PC-3 (cell line): ENCODE measurements at regions not wholly inside any gene's neighbourhood (a gene's known extent, or its start where the extent isn't known, plus 50 kb on each side); places are given as distances from the start of the nearest gene placed in this dataset.

Source experiments
- ATAC-seq: fragments of 200-7000 bp; cut with Tn5 transposase; 2 replicates; pipeline ENCODE4 v1.9.1; 2020; ENCODE audit warnings: mild to moderate bottlenecking, moderate library complexity
- BruUV-seq: library from RNA; stranded (reverse); fragments of 400-500 nt; replicated peaks from 2 replicates; lab custom pipeline; 2021; lab: Mats Ljungman, UMichigan
- CTCF ChIA-PET: fragments of 300-600 bp; sonication (Branson Sonifier 250); formaldehyde crosslinking; loops from one replicate; lab custom pipeline; 2022; ENCODE audit warnings: antibody characterized with exemption; lab: Charles Lee
- POLR2A ChIA-PET: fragments of 300-600 bp; sonication (Branson Sonifier 250); formaldehyde crosslinking; loops from one replicate; lab custom pipeline; 2022; ENCODE audit warnings: antibody characterized with exemption; ENCODE audit not compliant: unreplicated experiment; lab: Charles Lee
- DNase-seq: peaks from one replicate; pipeline ENCODE4 v3.0.0-alpha.2; 2015
- H2AFZ ChIP-seq: fragments of 300-600 bp; sonication (generic); 2 replicates; pipeline ENCODE4 v1.6.0; 2016; ENCODE audit warnings: antibody characterized with exemption, low read length
- H3F3A ChIP-seq: fragments of 300-600 bp; sonication (generic); one replicate; pipeline ENCODE4 v1.6.0; 2017; ENCODE audit warnings: antibody characterized with exemption, low read length, control low read depth, mild to moderate bottlenecking; ENCODE audit not compliant: unreplicated experiment
- H3K27ac ChIP-seq: fragments of 300-600 bp; sonication (generic); 2 replicates; pipeline ENCODE4 v1.5.1; 2016; ENCODE audit warnings: mild to moderate bottlenecking, low read length
- H3K27me3 ChIP-seq: fragments of 300-600 bp; sonication (generic); 2 replicates; pipeline ENCODE4 v1.6.1; 2016; ENCODE audit warnings: low read length, mixed read lengths
- H3K36me3 ChIP-seq: fragments of 300-600 bp; sonication (generic); 2 replicates; pipeline ENCODE4 v1.6.1; 2016; ENCODE audit warnings: low read depth, mixed run types, low read length, mixed read lengths
- H3K4me1 ChIP-seq: fragments of 300-600 bp; sonication (generic); 2 replicates; pipeline ENCODE4 v1.5.1; 2016; ENCODE audit warnings: low read length; ENCODE audit not compliant: insufficient read depth
- H3K4me2 ChIP-seq: fragments of 300-600 bp; sonication (generic); 2 replicates; pipeline ENCODE4 v1.6.0; 2016; ENCODE audit warnings: low read length
- H3K4me3 ChIP-seq: fragments of 300-600 bp; sonication (generic); 2 replicates; pipeline ENCODE4 v1.5.1; 2016; ENCODE audit warnings: mild to moderate bottlenecking, low read length, mixed read lengths
- H3K79me2 ChIP-seq: fragments of 300-600 bp; sonication (generic); 2 replicates; pipeline ENCODE4 v1.6.1; 2017; ENCODE audit warnings: low read length, mixed read lengths
- H3K9ac ChIP-seq: fragments of 300-600 bp; sonication (generic); 2 replicates; pipeline ENCODE4 v1.6.0; 2016; ENCODE audit warnings: mild to moderate bottlenecking, low read length
- H3K9me2 ChIP-seq: fragments of 300-600 bp; sonication (generic); replicated peaks from 2 replicates; pipeline ENCODE4 v1.6.1; 2016; ENCODE audit warnings: mixed run types, low read length, mixed read lengths
- H3K9me3 ChIP-seq: fragments of 300-600 bp; sonication (generic); 2 replicates; pipeline ENCODE4 v1.6.1; 2016; ENCODE audit warnings: low read length, mixed read lengths
- H4K20me1 ChIP-seq: fragments of 300-600 bp; sonication (generic); 2 replicates; pipeline ENCODE4 v1.6.1; 2016; ENCODE audit warnings: low read length, mixed read lengths
- EZH2 ChIP-seq: fragments of 300-600 bp; sonication (generic); IDR thresholded peaks from one replicate; pipeline ENCODE4 v1.6.1; 2017; ENCODE audit warnings: antibody characterized with exemption, mild to moderate bottlenecking, low read length; ENCODE audit not compliant: unreplicated experiment
- EZH2phosphoT487 ChIP-seq: fragments of 300-600 bp; sonication (generic); IDR thresholded peaks from 2 replicates; pipeline ENCODE4 v1.6.1; 2018; ENCODE audit warnings: mild to moderate bottlenecking, antibody characterized with exemption, low read length, borderline replicate concordance
- intact Hi-C: fragments of 100-400 bp; cut with micrococcal nuclease; formaldehyde crosslinking; loops from 2 replicates; pipeline ENCODE4 v1.9.0; 2023
- TF ChIP-seq, protein P1 (sequence below): fragments of 300-600 bp; sonication (generic); conservative IDR thresholded peaks from 2 replicates; pipeline ENCODE4 v1.5.1; 2017; ENCODE audit warnings: antibody characterized with exemption, low read depth, mild to moderate bottlenecking, low read length

DNA sequence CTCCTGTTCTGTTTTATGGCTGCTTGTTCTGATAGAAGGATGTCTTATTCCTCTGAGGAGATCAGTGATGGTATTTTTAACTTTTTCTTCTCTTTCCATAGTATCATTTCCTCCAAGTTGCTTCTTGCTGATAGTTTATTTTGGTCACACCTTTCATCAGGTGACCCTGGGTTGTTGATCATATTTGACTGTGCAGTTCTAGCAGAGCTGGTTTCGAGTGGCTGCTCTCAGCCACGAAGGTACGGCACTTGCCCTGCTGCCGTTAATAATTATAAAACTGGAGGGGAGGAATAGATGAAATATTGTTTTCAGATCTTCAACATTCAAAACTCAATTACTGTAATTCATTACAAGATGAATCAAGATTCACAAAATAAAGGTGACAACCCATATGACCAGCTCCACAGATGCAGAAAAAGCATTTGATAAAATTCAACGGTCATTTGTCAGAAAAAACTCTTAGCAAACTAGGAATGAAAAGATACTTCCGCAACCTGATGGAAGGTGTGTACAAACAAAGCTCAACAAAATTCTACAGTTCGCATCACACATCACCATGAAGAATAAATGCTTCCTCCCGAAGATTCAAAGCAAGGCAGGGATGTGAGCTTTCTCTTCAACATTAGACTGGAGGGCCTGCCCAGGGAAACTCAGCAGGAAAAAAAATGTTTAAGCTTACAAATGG is 59.2 kb upstream of the RTL6 start:
- no peak overlapping the region for H3K4me3 ChIP-seq
- no peaks in the 10 kb centered on the region for H3K79me2 ChIP-seq
- ATAC-seq (no peak), DNase-seq (no peak)
- H3K9me2 ChIP-seq = no peaks in the 10 kb centered on the region
- H3K4me1 ChIP-seq = peaks cover 4% of the 10 kb centered on the region; the same call in 1 of the 2 replicates
- TF ChIP-seq EZH2 (no peak), EZH2phosphoT487 (no peak)
- TF ChIP-seq, protein P1, sequence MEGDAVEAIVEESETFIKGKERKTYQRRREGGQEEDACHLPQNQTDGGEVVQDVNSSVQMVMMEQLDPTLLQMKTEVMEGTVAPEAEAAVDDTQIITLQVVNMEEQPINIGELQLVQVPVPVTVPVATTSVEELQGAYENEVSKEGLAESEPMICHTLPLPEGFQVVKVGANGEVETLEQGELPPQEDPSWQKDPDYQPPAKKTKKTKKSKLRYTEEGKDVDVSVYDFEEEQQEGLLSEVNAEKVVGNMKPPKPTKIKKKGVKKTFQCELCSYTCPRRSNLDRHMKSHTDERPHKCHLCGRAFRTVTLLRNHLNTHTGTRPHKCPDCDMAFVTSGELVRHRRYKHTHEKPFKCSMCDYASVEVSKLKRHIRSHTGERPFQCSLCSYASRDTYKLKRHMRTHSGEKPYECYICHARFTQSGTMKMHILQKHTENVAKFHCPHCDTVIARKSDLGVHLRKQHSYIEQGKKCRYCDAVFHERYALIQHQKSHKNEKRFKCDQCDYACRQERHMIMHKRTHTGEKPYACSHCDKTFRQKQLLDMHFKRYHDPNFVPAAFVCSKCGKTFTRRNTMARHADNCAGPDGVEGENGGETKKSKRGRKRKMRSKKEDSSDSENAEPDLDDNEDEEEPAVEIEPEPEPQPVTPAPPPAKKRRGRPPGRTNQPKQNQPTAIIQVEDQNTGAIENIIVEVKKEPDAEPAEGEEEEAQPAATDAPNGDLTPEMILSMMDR = no peak
- ChIA-PET POLR2A (no interaction called here), CTCF (no interaction called here)
- no peaks in the 10 kb centered on the region for H3K36me3 ChIP-seq
- H4K20me1 ChIP-seq = no peaks in the 10 kb centered on the region
- no peak overlapping the region for H2AFZ ChIP-seq
- no peak overlapping the region for H3K9ac ChIP-seq
- intact Hi-C loops = no loop called here
- no peak overlapping the region for H3K27ac ChIP-seq
- no peaks in the 10 kb centered on the region for H3F3A ChIP-seq
- BruUV-seq = no TSS peak
- H3K27me3 ChIP-seq = no peaks in the 10 kb centered on the region
- no peak overlapping the region for H3K4me2 ChIP-seq
- H3K9me3 ChIP-seq = no peaks in the 10 kb centered on the region

DNA sequence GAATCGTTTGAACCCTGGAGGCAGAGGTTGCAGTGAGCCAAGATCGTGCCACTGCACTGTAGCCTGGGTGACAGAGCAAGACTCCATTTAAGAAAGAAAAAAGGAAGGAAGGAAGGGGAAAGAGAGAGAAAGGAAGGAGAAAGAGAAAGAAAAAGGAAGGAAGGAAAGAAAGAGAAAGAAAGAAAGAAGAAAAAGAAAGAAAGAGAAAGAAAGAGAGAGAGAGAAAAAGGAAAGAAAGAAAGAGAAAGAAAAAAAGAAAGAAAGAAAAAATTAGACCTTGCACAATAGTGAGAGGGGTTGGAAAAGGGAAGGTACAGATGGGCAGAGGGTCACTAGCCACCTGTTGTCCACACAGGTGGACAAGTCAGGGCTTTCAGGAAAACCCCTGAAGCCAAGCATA is 57.6 kb upstream of the RTL6 start:
- Histone ChIP-seq H3K9ac (no peak overlapping the region), H3K27ac (no peak overlapping the region), H3K27me3 (no peaks in the 10 kb centered on the region), H3K4me1 (peaks cover 13% of the 10 kb centered on the region), H4K20me1 (no peaks in the 10 kb centered on the region), H2AFZ (no peak overlapping the region), H3K9me2 (no peaks in the 10 kb centered on the region), H3K4me3 (no peak overlapping the region), H3K36me3 (no peaks in the 10 kb centered on the region), H3K4me2 (no peak overlapping the region), H3K79me2 (no peaks in the 10 kb centered on the region), H3K9me3 (no peaks in the 10 kb centered on the region), H3F3A (no peaks in the 10 kb centered on the region)
- intact Hi-C loops = no loop called here
- no peak for DNase-seq
- no TSS peak for BruUV-seq
- POLR2A ChIA-PET = no interaction called here
- TF ChIP-seq EZH2 = no peak
- TF ChIP-seq, protein P1 = no peak
- no peak for TF ChIP-seq EZH2phosphoT487
- ATAC-seq = no peak
- CTCF ChIA-PET = no interaction called here

DNA sequence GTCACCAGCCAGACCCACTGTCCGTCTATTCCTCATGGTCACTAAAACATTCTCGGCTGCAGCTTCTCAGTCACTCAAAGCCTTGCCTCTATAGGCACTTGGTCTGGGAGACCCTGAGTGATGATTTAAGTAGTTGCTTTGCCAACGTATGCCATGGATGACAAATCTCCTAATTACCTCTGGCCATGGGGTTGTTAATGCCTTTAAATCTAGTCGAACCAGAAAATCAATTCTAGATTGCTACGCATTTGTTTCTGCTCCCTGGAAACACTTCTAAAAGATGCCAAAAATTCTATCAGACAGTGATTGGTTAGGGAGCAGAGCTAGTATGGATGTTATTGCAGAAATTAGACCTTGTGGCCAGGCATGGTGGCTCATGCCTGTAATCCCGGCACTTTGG is 57.0 kb upstream of the RTL6 start:
- no peaks in the 10 kb centered on the region for H3K36me3 ChIP-seq
- BruUV-seq = no TSS peak
- ATAC-seq (no peak), DNase-seq (no peak)
- no peaks in the 10 kb centered on the region for H3K79me2 ChIP-seq
- no peaks in the 10 kb centered on the region for H3K9me3 ChIP-seq
- H3K27ac ChIP-seq = no peak overlapping the region
- intact Hi-C loops = no loop called here
- ChIA-PET CTCF (no interaction called here), POLR2A (no interaction called here)
- no peaks in the 10 kb centered on the region for H4K20me1 ChIP-seq
- H3K9me2 ChIP-seq = no peaks in the 10 kb centered on the region
- no peak overlapping the region for H3K4me2 ChIP-seq
- H3K27me3 ChIP-seq = no peaks in the 10 kb centered on the region
- no peak overlapping the region for H2AFZ ChIP-seq
- no peak overlapping the region for H3K9ac ChIP-seq
- TF ChIP-seq, protein P1 = no peak
- no peak for TF ChIP-seq EZH2
- TF ChIP-seq EZH2phosphoT487 = no peak
- H3F3A ChIP-seq = no peaks in the 10 kb centered on the region
- no peak overlapping the region for H3K4me3 ChIP-seq
- H3K4me1 ChIP-seq = peaks cover 16% of the 10 kb centered on the region
